GM23338 (cell line): ENCODE measurements at regions not wholly inside any gene's neighbourhood (a gene's known extent, or its start where the extent isn't known, plus 50 kb on each side); places are given as distances from the start of the nearest gene placed in this dataset.

Experiments
- ATAC-seq: fragments of 200-7000 bp; cut with Tn5 transposase; 3 replicates; pipeline ENCODE4 v1.9.1; 2020
- DNase-seq: peaks from one replicate; pipeline ENCODE4 v3.0.0-alpha.2; 2015; ENCODE audit warnings: low spot score
- H2AFZ ChIP-seq: fragments of 200-600 bp; sonication (generic); 2 replicates; pipeline ENCODE4 v1.8.0; 2016; ENCODE audit warnings: antibody characterized with exemption, mild to moderate bottlenecking, moderate library complexity
- H3F3A ChIP-seq: fragments of 200-600 bp; sonication (generic); replicated peaks from 2 replicates; pipeline ENCODE4 v1.8.0; 2017; ENCODE audit warnings: antibody characterized with exemption, mixed run types, low read depth
- H3K27ac ChIP-seq: fragments of 200-600 bp; sonication (generic); 2 replicates; pipeline ENCODE4 v1.6.1; 2016; ENCODE audit warnings: low read depth
- H3K27me3 ChIP-seq: fragments of 200-600 bp; sonication (generic); 2 replicates; pipeline ENCODE4 v1.8.0; 2016; ENCODE audit warnings: mild to moderate bottlenecking, mixed run types, moderate library complexity; ENCODE audit not compliant: insufficient read depth
- H3K36me3 ChIP-seq: fragments of 200-600 bp; sonication (generic); 2 replicates; pipeline ENCODE4 v1.8.0; 2016; ENCODE audit warnings: mild to moderate bottlenecking; ENCODE audit not compliant: insufficient read depth
- H3K4me1 ChIP-seq: fragments of 200-600 bp; sonication (generic); 2 replicates; pipeline ENCODE4 v1.8.0; 2016; ENCODE audit warnings: mild to moderate bottlenecking, moderate library complexity; ENCODE audit not compliant: insufficient read depth
- H3K4me2 ChIP-seq: fragments of 200-600 bp; sonication (generic); 2 replicates; pipeline ENCODE4 v1.7.1; 2017; ENCODE audit warnings: mixed run types
- H3K4me3 ChIP-seq: fragments of 200-600 bp; sonication (generic); 2 replicates; pipeline ENCODE4 v1.6.1; 2016; ENCODE audit warnings: mixed run types
- H3K79me2 ChIP-seq: fragments of 200-600 bp; sonication (generic); replicated peaks from 2 replicates; pipeline ENCODE4 v1.8.0; 2017; ENCODE audit warnings: mild to moderate bottlenecking; ENCODE audit not compliant: insufficient read depth
- H3K9me2 ChIP-seq: fragments of 200-600 bp; sonication (generic); 2 replicates; pipeline ENCODE4 v1.8.0; 2017; ENCODE audit not compliant: insufficient read depth
- H4K20me1 ChIP-seq: fragments of 200-600 bp; sonication (generic); replicated peaks from 2 replicates; pipeline ENCODE4 v1.8.0; 2017; ENCODE audit warnings: mild to moderate bottlenecking; ENCODE audit not compliant: insufficient read depth
- H3K27ac Mint-ChIP-seq: 2 replicates; pipeline ENCODE4 v1.8.0; 2020; ENCODE audit warnings: inconsistent platforms, mild to moderate bottlenecking, moderate library complexity, mixed read lengths
- H3K27me3 Mint-ChIP-seq: 3 replicates; pipeline ENCODE4 v1.8.0; 2022; ENCODE audit warnings: low read depth, mild to moderate bottlenecking, moderate library complexity, mixed read lengths, inconsistent platforms; ENCODE audit not compliant: insufficient read depth, poor library complexity
- H3K36me3 Mint-ChIP-seq: 3 replicates; pipeline ENCODE4 v1.8.0; 2021; ENCODE audit warnings: low read depth, mild to moderate bottlenecking, inconsistent platforms, moderate library complexity, mixed read lengths
- H3K4me1 Mint-ChIP-seq: 3 replicates; pipeline ENCODE4 v1.8.0; 2020; ENCODE audit warnings: mild to moderate bottlenecking, inconsistent platforms, mixed read lengths
- H3K4me3 Mint-ChIP-seq: 3 replicates; pipeline ENCODE4 v1.8.0; 2021; ENCODE audit warnings: moderate library complexity, mild to moderate bottlenecking, inconsistent platforms, mixed read lengths
- H3K9me3 Mint-ChIP-seq: 3 replicates; pipeline ENCODE4 v1.8.0; 2020; ENCODE audit warnings: moderate library complexity, mild to moderate bottlenecking, inconsistent platforms, mixed read lengths
- CREB1 ChIP-seq: fragments of 250-450 bp; sonication (Bioruptor Pico); IDR thresholded peaks from 2 replicates; pipeline ENCODE4 v1.5.0; 2020; ENCODE audit warnings: low read depth, mild to moderate bottlenecking, moderate library complexity
- EZH2 ChIP-seq: fragments of 200-600 bp; sonication (generic); IDR thresholded peaks from one replicate; pipeline ENCODE4 v1.8.0; 2017; ENCODE audit warnings: antibody characterized with exemption, mild to moderate bottlenecking, low read depth; ENCODE audit not compliant: unreplicated experiment
- EZH2phosphoT487 ChIP-seq: fragments of 200-600 bp; sonication (generic); IDR thresholded peaks from one replicate; pipeline ENCODE4 v1.8.1; 2018; ENCODE audit warnings: antibody characterized with exemption; ENCODE audit not compliant: unreplicated experiment
- JUNB ChIP-seq: IDR thresholded peaks from one replicate; pipeline ENCODE4 v1.6.1; 2016; ENCODE audit warnings: antibody characterized with exemption; ENCODE audit not compliant: unreplicated experiment
- NANOG ChIP-seq: IDR thresholded peaks from 2 replicates; pipeline ENCODE4 v1.6.1; 2016; ENCODE audit warnings: antibody characterized with exemption, borderline replicate concordance
- POLR2AphosphoS5 ChIP-seq: IDR thresholded peaks from 2 replicates; pipeline ENCODE4 v1.6.1; 2016; ENCODE audit warnings: antibody characterized with exemption, low read depth
- STAT1 ChIP-seq: IDR thresholded peaks from one replicate; pipeline ENCODE4 v1.6.1; 2016; ENCODE audit warnings: antibody characterized with exemption; ENCODE audit not compliant: unreplicated experiment
- ZNF331 ChIP-seq: fragments of 250-450 bp; sonication (Bioruptor Pico); IDR thresholded peaks from 2 replicates; pipeline ENCODE4 v1.5.0; 2020; ENCODE audit warnings: low read depth, mild to moderate bottlenecking, moderate library complexity
- TF ChIP-seq, protein P1 (sequence below): fragments of 250-450 bp; sonication (Bioruptor Pico); IDR thresholded peaks from 2 replicates; pipeline ENCODE4 v1.5.0; 2020; ENCODE audit warnings: mild to moderate bottlenecking, moderate library complexity
- TF ChIP-seq, protein P2 (sequence below), 2 experiments: fragments of 200-600 bp in 1 of 2; sonication (generic) in 1 of 2; conservative IDR thresholded peaks; 2 replicates each; pipeline versions ENCODE4 v1.5.1 to v1.6.1; 2016 to 2017; ENCODE audit warnings: antibody characterized with exemption in 2 of 2, low read depth in 2 of 2, mild to moderate bottlenecking in 2 of 2, moderate library complexity in 1 of 2
- TF ChIP-seq, protein P3 (sequence below): IDR thresholded peaks from one replicate; pipeline ENCODE4 v1.6.1; 2018; ENCODE audit warnings: antibody characterized with exemption; ENCODE audit not compliant: unreplicated experiment
- TF ChIP-seq, protein P4 (sequence below): IDR thresholded peaks from 2 replicates; pipeline ENCODE4 v1.6.1; 2016; ENCODE audit warnings: antibody characterized with exemption

DNA sequence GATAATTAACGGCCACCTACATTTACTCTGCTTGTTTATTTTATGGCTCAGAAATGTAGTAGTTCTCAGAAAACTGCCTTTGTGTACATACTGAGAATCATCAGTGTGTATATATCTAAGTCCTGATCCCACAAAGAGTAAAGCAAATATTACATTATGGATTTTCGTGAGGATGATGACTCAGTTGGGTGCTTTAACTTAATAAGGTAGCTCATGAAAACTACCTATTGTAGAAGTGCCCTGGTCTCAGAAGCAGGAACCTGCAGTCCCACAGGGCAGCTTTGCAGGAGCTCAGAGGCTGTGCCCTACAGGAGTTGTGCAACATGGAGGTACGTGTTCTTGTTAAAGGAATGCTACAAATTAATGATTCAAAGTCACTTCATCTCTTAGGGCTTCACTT, 108.2 kb downstream of the PLG start (continued):
- TF ChIP-seq, protein P1, sequence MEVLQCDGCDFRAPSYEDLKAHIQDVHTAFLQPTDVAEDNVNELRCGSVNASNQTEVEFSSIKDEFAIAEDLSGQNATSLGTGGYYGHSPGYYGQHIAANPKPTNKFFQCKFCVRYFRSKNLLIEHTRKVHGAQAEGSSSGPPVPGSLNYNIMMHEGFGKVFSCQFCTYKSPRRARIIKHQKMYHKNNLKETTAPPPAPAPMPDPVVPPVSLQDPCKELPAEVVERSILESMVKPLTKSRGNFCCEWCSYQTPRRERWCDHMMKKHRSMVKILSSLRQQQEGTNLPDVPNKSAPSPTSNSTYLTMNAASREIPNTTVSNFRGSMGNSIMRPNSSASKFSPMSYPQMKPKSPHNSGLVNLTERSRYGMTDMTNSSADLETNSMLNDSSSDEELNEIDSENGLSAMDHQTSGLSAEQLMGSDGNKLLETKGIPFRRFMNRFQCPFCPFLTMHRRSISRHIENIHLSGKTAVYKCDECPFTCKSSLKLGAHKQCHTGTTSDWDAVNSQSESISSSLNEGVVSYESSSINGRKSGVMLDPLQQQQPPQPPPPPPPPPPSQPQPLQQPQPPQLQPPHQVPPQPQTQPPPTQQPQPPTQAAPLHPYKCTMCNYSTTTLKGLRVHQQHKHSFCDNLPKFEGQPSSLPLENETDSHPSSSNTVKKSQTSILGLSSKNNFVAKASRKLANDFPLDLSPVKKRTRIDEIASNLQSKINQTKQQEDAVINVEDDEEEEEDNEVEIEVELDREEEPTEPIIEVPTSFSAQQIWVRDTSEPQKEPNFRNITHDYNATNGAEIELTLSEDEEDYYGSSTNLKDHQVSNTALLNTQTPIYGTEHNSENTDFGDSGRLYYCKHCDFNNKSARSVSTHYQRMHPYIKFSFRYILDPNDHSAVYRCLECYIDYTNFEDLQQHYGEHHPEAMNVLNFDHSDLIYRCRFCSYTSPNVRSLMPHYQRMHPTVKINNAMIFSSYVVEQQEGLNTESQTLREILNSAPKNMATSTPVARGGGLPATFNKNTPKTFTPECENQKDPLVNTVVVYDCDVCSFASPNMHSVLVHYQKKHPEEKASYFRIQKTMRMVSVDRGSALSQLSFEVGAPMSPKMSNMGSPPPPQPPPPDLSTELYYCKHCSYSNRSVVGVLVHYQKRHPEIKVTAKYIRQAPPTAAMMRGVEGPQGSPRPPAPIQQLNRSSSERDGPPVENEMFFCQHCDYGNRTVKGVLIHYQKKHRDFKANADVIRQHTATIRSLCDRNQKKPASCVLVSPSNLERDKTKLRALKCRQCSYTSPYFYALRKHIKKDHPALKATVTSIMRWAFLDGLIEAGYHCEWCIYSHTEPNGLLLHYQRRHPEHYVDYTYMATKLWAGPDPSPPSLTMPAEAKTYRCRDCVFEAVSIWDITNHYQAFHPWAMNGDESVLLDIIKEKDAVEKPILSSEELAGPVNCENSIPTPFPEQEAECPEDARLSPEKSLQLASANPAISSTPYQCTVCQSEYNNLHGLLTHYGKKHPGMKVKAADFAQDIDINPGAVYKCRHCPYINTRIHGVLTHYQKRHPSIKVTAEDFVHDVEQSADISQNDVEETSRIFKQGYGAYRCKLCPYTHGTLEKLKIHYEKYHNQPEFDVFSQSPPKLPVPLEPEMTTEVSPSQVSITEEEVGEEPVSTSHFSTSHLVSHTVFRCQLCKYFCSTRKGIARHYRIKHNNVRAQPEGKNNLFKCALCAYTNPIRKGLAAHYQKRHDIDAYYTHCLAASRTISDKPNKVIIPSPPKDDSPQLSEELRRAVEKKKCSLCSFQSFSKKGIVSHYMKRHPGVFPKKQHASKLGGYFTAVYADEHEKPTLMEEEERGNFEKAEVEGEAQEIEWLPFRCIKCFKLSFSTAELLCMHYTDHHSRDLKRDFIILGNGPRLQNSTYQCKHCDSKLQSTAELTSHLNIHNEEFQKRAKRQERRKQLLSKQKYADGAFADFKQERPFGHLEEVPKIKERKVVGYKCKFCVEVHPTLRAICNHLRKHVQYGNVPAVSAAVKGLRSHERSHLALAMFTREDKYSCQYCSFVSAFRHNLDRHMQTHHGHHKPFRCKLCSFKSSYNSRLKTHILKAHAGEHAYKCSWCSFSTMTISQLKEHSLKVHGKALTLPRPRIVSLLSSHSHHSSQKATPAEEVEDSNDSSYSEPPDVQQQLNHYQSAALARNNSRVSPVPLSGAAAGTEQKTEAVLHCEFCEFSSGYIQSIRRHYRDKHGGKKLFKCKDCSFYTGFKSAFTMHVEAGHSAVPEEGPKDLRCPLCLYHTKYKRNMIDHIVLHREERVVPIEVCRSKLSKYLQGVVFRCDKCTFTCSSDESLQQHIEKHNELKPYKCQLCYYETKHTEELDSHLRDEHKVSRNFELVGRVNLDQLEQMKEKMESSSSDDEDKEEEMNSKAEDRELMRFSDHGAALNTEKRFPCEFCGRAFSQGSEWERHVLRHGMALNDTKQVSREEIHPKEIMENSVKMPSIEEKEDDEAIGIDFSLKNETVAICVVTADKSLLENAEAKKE (CRISPR knock-in tag), result no peak
- TF ChIP-seq EZH2phosphoT487 (no peak), STAT1 (no peak), JUNB (no peak), ZNF331 (CRISPR knock-in tag) (no peak)

DNA sequence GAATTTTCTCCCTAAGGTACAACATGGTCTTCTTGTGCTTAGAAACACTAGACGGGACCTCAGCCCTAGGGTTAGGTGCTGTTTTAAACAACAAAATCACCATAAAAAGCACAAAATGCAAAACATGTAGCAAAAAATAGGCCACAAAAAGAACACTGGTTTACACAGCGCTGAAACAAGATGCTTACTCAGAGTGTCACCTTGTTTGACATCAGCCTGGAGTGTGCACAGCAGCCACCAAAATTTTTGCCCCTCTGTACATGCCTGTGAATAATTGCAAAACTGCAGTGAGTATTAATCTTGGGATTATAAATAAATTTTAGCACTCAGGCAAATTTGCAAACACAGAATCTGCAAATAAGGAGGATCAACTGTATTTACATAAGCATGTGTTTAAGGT, 110.1 kb downstream of the PLG start:
- Histone ChIP-seq H3K36me3 (no peaks in the 10 kb centered on the region), H2AFZ (no peak overlapping the region), H3K79me2 (no peaks in the 10 kb centered on the region), H3K9me2 (no peaks in the 10 kb centered on the region; the same call in 1 of the 2 replicates), H4K20me1 (no peaks in the 10 kb centered on the region), H3K4me2 (no peak overlapping the region), H3K27ac (no peak overlapping the region), H3K27me3 (no peaks in the 10 kb centered on the region), H3K4me1 (0 out of 2 replicates have a peak, but pooled peaks cover 8% of the 10 kb centered on the region), H3F3A (no peaks in the 10 kb centered on the region), H3K4me3 (no peak overlapping the region)
- H3K9me3 Mint-ChIP-seq, result no peaks in the 10 kb centered on the region
- no peaks in the 10 kb centered on the region for H3K36me3 Mint-ChIP-seq
- H3K27ac Mint-ChIP-seq, result no peak overlapping the region
- H3K27me3 Mint-ChIP-seq, result no peaks in the 10 kb centered on the region
- ATAC-seq (no peak), DNase-seq (no peak)
- no peak overlapping the region for H3K4me3 Mint-ChIP-seq
- H3K4me1 Mint-ChIP-seq, result peaks cover 9% of the 10 kb centered on the region; the same call in 2 of the 3 replicates
- no peak for TF ChIP-seq ZNF331 (CRISPR knock-in tag)
- TF ChIP-seq, protein P2, sequence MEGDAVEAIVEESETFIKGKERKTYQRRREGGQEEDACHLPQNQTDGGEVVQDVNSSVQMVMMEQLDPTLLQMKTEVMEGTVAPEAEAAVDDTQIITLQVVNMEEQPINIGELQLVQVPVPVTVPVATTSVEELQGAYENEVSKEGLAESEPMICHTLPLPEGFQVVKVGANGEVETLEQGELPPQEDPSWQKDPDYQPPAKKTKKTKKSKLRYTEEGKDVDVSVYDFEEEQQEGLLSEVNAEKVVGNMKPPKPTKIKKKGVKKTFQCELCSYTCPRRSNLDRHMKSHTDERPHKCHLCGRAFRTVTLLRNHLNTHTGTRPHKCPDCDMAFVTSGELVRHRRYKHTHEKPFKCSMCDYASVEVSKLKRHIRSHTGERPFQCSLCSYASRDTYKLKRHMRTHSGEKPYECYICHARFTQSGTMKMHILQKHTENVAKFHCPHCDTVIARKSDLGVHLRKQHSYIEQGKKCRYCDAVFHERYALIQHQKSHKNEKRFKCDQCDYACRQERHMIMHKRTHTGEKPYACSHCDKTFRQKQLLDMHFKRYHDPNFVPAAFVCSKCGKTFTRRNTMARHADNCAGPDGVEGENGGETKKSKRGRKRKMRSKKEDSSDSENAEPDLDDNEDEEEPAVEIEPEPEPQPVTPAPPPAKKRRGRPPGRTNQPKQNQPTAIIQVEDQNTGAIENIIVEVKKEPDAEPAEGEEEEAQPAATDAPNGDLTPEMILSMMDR (conservative IDR thresholded peaks at IDR 0.05; ENCODE audit: low read depth in 2 of 2), result no peak
- no peak for TF ChIP-seq EZH2
- no peak for TF ChIP-seq NANOG
- no peak for TF ChIP-seq CREB1 (CRISPR knock-in tag)
- no peak for TF ChIP-seq STAT1
- TF ChIP-seq, protein P3, sequence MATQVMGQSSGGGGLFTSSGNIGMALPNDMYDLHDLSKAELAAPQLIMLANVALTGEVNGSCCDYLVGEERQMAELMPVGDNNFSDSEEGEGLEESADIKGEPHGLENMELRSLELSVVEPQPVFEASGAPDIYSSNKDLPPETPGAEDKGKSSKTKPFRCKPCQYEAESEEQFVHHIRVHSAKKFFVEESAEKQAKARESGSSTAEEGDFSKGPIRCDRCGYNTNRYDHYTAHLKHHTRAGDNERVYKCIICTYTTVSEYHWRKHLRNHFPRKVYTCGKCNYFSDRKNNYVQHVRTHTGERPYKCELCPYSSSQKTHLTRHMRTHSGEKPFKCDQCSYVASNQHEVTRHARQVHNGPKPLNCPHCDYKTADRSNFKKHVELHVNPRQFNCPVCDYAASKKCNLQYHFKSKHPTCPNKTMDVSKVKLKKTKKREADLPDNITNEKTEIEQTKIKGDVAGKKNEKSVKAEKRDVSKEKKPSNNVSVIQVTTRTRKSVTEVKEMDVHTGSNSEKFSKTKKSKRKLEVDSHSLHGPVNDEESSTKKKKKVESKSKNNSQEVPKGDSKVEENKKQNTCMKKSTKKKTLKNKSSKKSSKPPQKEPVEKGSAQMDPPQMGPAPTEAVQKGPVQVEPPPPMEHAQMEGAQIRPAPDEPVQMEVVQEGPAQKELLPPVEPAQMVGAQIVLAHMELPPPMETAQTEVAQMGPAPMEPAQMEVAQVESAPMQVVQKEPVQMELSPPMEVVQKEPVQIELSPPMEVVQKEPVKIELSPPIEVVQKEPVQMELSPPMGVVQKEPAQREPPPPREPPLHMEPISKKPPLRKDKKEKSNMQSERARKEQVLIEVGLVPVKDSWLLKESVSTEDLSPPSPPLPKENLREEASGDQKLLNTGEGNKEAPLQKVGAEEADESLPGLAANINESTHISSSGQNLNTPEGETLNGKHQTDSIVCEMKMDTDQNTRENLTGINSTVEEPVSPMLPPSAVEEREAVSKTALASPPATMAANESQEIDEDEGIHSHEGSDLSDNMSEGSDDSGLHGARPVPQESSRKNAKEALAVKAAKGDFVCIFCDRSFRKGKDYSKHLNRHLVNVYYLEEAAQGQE, result no peak
- TF ChIP-seq EZH2phosphoT487, result no peak
- TF ChIP-seq POLR2AphosphoS5, result no peak
- TF ChIP-seq JUNB, result no peak
- TF ChIP-seq, protein P4, sequence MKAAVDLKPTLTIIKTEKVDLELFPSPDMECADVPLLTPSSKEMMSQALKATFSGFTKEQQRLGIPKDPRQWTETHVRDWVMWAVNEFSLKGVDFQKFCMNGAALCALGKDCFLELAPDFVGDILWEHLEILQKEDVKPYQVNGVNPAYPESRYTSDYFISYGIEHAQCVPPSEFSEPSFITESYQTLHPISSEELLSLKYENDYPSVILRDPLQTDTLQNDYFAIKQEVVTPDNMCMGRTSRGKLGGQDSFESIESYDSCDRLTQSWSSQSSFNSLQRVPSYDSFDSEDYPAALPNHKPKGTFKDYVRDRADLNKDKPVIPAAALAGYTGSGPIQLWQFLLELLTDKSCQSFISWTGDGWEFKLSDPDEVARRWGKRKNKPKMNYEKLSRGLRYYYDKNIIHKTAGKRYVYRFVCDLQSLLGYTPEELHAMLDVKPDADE, result no peak
